ENCODE measurements at regions not wholly inside any gene's neighbourhood (a gene's known extent, or its start where the extent isn't known, plus 50 kb on each side); places are given as distances from the start of the nearest gene placed in this dataset.
"Not testable (repeated sequence)": the region's sequence is repeated elsewhere in the genome, so short reads cannot be mapped to it uniquely, and the experiment has no call there.

GRCh38 chr3:27641888-27642601, 80.1 kb downstream of the EOMES start:
- ATAC-seq (no peak), DNase-seq (no peak)
- no peaks in the 10 kb centered on the region for H3K27me3 Mint-ChIP-seq
- no peak overlapping the region for H3K4me3 Mint-ChIP-seq
- peaks cover 6% of the 10 kb centered on the region for H3K4me1 Mint-ChIP-seq
- no peaks in the 10 kb centered on the region for H3K9me3 ChIP-seq (ENCODE audit: control insufficient read depth, low read length, poor library complexity, severe bottlenecking)
- H3K36me3 Mint-ChIP-seq (ENCODE audit: low read depth): no peaks in the 10 kb centered on the region
- H3K27ac Mint-ChIP-seq: no peak overlapping the region

DNA sequence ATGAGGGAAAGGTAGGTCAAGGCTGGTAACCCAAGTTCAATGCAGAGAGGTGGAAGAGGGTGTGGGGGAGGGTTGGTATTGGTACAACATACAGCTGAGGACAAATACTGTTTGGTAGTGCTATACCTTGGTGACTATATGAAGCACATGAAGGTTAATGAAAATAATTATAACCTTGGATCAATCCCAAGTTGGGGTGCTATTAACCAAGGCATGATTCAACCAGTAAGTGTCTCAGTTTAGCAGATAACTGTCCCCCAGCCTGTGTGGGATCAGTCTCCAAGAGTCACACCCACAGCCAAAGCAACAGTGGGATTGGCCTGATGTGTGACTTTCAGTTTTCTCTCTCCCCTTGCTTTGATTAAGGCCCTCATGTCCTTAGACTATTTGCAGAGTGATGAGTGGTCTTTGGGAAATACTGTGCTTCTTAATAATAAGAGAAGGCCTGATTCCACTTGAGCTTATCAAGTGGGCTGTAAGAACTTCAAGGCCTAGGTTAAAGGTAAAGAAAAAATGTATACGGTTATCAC, 80.8 kb downstream of the EOMES start:
- ATAC-seq: no peak
- DNase-seq: no peak
- no peaks in the 10 kb centered on the region for H3K27me3 Mint-ChIP-seq

DNA sequence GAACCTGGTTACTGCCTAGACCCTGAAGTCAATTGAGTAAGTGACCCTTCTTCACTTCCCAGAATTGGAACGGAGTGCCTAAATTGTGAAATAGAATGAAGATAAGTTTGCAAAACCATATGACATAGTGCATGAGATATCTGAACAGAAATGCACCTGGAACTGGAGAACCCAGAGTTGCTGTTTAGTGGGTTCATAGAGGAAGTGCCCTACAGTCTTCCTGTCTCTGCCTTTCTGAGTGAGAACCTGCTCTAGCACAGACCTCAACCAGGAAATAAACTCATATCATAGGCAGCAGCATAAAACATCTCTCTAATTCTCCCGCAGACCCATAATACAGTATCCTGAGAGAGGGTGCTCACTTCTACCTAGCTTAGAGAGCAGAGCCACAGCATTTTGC, 82.9 kb downstream of the EOMES start:
- H3K9me3 ChIP-seq (ENCODE audit: control insufficient read depth, low read length, poor library complexity, severe bottlenecking): no peaks in the 10 kb centered on the region
- H3K27ac Mint-ChIP-seq: peak overlapping the region; percentile 57
- no peaks in the 10 kb centered on the region for H3K36me3 Mint-ChIP-seq (ENCODE audit: low read depth)
- H3K4me1 Mint-ChIP-seq: peaks cover 6% of the 10 kb centered on the region
- H3K27me3 Mint-ChIP-seq: no peaks in the 10 kb centered on the region
- ATAC-seq (peak; percentile 96), DNase-seq (no peak)
- H3K4me3 Mint-ChIP-seq: peak overlapping the region; percentile 70

More for the DNA sequence above, 80.8 kb downstream of the EOMES start:
- no peaks in the 10 kb centered on the region for H3K9me3 ChIP-seq (ENCODE audit: control insufficient read depth, low read length, poor library complexity, severe bottlenecking)
- Mint-ChIP-seq H3K27ac (no peak overlapping the region), H3K36me3 (ENCODE audit: low read depth) (no peaks in the 10 kb centered on the region), H3K4me1 (peaks cover 6% of the 10 kb centered on the region), H3K4me3 (no peak overlapping the region)

DNA sequence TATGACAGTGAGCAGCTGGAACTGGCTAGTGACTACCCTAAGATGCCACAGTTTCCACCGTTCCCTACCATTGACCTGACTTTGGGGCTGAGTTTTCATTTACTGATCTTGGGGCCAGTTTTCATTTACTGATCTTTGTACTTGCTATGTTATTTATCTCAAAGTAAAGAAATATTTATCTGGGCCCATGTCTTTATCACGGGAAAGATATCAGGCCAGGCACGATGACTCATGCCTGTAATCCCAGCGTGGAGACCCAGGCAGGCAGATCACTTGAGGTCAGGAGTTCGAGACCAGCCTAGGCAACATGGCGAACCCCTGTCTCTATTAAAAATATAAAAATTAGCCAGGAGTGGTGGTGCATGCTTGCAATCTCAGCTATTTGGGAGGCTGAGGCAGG, 83.5 kb downstream of the EOMES start:
- ATAC-seq (no peak), DNase-seq (no peak)
- H3K27ac Mint-ChIP-seq: peak overlapping the region; percentile 57
- H3K9me3 ChIP-seq (ENCODE audit: control insufficient read depth, low read length, poor library complexity, severe bottlenecking): no peaks in the 10 kb centered on the region
- H3K27me3 Mint-ChIP-seq: no peaks in the 10 kb centered on the region
- peaks cover 6% of the 10 kb centered on the region for H3K4me1 Mint-ChIP-seq
- H3K4me3 Mint-ChIP-seq: no peak overlapping the region
- H3K36me3 Mint-ChIP-seq (ENCODE audit: low read depth): no peaks in the 10 kb centered on the region

DNA sequence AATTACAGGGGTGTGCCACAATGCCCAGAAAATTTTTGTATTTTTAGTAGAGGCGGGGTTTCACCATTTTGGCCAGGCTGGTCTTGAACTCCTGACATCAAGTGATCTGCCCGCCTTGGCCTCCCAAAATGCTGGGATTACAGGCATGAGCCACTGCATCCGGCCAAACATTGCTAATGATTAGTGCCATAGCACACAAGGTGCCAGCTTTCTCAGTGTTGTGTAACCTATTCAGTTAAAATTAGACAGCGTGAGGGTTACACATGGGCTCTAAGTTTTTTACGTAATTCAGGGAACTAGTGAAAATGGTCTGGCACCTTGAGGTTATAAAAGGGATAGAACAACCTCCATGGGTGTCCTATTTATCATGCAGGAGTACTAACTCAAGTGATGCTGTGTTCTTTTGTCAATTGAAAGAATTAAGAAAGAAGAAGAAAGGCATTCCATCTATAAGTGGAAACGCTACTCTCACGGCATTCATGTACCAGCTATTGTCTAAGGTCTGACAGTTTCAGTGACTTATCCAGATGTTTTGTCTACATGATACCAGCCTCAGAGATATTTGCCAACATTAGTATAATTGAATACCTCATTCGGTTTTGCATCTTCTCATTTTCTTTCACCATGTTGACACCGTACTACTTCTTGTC, 84.7 kb downstream of the EOMES start:
- Mint-ChIP-seq H3K4me3 (no peak overlapping the region), H3K36me3 (ENCODE audit: low read depth) (peaks cover 4% of the 10 kb centered on the region), H3K27me3 (no peaks in the 10 kb centered on the region), H3K4me1 (peaks cover 13% of the 10 kb centered on the region), H3K27ac (no peak overlapping the region)
- DNase-seq: no peak
- no peak for ATAC-seq
- H3K9me3 ChIP-seq (ENCODE audit: control insufficient read depth, low read length, poor library complexity, severe bottlenecking): no peaks in the 10 kb centered on the region

DNA sequence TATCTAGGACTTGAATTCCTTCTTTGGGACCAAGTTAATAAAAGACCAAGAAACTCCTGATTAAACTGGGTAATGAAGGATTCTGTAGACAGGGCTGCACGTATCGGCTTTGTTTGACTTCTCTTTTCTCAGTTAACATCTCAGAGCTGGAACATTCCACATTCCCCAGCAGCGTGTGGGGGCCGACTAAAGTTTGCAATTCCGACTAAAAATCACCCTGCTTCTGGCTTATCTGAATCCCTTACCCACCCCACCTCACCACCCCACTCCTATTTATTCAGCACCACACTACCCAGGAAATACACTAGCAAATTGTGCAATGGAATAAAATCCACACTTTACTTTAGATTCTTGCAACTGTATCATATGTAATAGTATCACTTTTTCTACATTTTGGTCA, 87.1 kb downstream of the EOMES start:
- ATAC-seq; H3K27me3 Mint-ChIP-seq; H3K36me3 Mint-ChIP-seq (ENCODE audit: low read depth); H3K27ac Mint-ChIP-seq; DNase-seq; H3K9me3 ChIP-seq (ENCODE audit: control insufficient read depth, low read length, poor library complexity, severe bottlenecking); H3K4me3 Mint-ChIP-seq: not testable (repeated sequence)
- peaks cover 13% of the 10 kb centered on the region for H3K4me1 Mint-ChIP-seq

- peak in 1 of 3 donors; percentile 15 for DNase-seq
- Mint-ChIP-seq H3K4me1 (peaks cover 10% of the 10 kb centered on the region), H3K4me3 (peak overlapping the region; percentile 100), H3K27ac (peak overlapping the region; percentile 99), H3K36me3 (ENCODE audit: low read depth) (peaks cover 6% of the 10 kb centered on the region), H3K27me3 (no peaks in the 10 kb centered on the region)
- no peaks in the 10 kb centered on the region for H3K9me3 ChIP-seq (ENCODE audit: control insufficient read depth, low read length, poor library complexity, severe bottlenecking)
- peak; percentile 66 for ATAC-seq
These were observed 88.9 kb downstream of the EOMES start for GRCh38 chr3:27633224-27633545.

- peak; percentile 90 for ATAC-seq
- H3K27ac Mint-ChIP-seq: peak overlapping the region; percentile 99
- peaks cover 6% of the 10 kb centered on the region for H3K36me3 Mint-ChIP-seq (ENCODE audit: low read depth)
- H3K4me3 Mint-ChIP-seq: peak overlapping the region; percentile 100
- peaks cover 13% of the 10 kb centered on the region for H3K4me1 Mint-ChIP-seq
- no peaks in the 10 kb centered on the region for H3K27me3 Mint-ChIP-seq
- peak; percentile 29 to 35 (median 30) for DNase-seq
- H3K9me3 ChIP-seq (ENCODE audit: control insufficient read depth, low read length, poor library complexity, severe bottlenecking): no peaks in the 10 kb centered on the region
These were observed 89.5 kb downstream of the EOMES start for GRCh38 chr3:27632431-27633223.

- no peak overlapping the region for H3K4me3 Mint-ChIP-seq
- H3K36me3 Mint-ChIP-seq (ENCODE audit: low read depth): peaks cover 6% of the 10 kb centered on the region
- H3K27me3 Mint-ChIP-seq: no peaks in the 10 kb centered on the region
- no peaks in the 10 kb centered on the region for H3K9me3 ChIP-seq (ENCODE audit: control insufficient read depth, low read length, poor library complexity, severe bottlenecking)
- no peak overlapping the region for H3K27ac Mint-ChIP-seq
- peaks cover 14% of the 10 kb centered on the region for H3K4me1 Mint-ChIP-seq
- ATAC-seq (no peak), DNase-seq (no peak)
These were observed 91.2 kb downstream of the EOMES start for GRCh38 chr3:27630885-27631284.

DNA sequence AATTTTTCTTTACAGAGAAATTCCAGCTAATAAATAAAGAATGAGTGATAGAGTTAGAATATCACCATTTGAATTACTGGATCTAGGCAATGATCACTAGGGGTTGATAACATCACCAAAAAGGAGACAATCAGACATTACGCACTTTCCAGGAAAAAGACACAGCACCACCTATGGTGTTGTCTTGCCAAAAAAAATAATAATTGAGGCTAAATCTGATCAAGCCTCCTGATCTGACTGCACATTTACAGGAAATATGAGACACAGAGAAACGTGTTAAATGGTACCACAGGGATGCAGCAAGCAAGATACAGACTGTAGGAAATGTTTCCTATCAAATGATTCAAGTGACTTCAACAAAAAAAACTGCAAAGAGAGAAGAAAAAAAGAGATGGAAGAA, 92.8 kb downstream of the EOMES start:
- no peaks in the 10 kb centered on the region for H3K9me3 ChIP-seq (ENCODE audit: control insufficient read depth, low read length, poor library complexity, severe bottlenecking)
- Mint-ChIP-seq H3K27me3 (no peaks in the 10 kb centered on the region), H3K36me3 (ENCODE audit: low read depth) (peaks cover 6% of the 10 kb centered on the region), H3K27ac (no peak overlapping the region), H3K4me1 (peaks cover 18% of the 10 kb centered on the region), H3K4me3 (no peak overlapping the region)
- DNase-seq: no peak
- ATAC-seq: no peak

DNA sequence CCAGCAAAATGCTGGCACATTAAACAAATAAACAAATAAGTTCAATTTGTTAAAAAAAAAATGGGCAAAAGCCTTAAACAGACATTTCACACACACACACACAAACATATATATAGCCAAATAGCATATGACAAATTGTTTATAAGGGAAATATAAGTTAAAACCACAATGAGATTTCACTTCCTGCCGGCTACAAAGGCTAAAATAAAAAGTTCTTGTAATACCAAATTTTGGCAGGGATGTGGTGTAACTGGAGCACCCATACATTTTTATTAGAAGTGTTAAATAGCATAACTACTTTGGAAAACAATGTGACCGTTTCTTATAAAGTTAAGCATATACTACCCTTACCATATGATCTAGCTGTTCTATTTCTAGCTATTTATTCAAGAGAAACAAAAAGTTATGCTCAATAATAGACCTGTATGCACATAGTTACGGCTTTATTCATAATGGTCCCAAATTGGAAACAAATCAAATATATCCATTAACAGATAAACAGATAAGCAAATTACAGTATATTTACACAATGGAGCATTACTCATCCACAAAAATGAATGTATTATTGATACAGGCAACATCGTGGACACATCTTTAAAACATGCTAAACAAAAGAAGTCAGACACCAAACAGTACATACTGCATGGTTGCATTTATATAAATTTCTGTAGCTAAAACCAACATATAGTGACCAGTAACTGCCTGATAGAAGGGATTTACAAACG, 93.9 kb downstream of the EOMES start:
- Mint-ChIP-seq H3K27ac (peak overlapping the region; percentile 71), H3K4me1 (peaks cover 15% of the 10 kb centered on the region), H3K36me3 (ENCODE audit: low read depth) (peaks cover 5% of the 10 kb centered on the region), H3K4me3 (no peak overlapping the region), H3K27me3 (no peaks in the 10 kb centered on the region)
- no peak for ATAC-seq
- no peaks in the 10 kb centered on the region for H3K9me3 ChIP-seq (ENCODE audit: control insufficient read depth, low read length, poor library complexity, severe bottlenecking)
- DNase-seq: no peak

DNA sequence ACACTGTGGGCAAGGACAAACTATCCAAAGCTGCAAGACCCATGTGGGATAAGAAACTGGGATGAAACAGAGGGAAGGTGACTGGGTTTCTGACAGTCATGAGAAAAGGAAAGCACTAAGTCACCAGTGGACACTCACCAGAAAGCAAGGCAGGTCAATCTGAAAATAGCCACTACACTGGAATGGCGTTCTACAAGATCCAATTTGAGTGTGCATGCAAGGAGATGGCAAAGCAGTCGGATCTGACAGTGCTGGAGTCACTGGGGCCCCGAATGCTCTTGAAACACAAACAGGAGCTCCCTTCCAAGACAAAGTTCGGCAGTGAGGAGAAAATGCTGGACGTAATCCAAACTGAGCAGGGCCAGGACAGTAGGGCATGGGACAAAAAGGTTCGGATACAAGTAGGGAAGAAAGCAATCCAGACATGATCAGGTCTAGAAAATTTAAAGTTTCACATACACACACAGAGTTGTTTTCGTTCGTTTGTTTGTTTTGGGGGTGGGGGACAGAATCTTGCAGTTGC, 95.5 kb downstream of the EOMES start:
- DNase-seq (no peak), ATAC-seq (no peak)
- Mint-ChIP-seq H3K27me3 (no peaks in the 10 kb centered on the region), H3K36me3 (ENCODE audit: low read depth) (peaks cover 2% of the 10 kb centered on the region), H3K27ac (peak overlapping the region; percentile 71), H3K4me3 (no peak overlapping the region), H3K4me1 (peaks cover 11% of the 10 kb centered on the region)
- no peaks in the 10 kb centered on the region for H3K9me3 ChIP-seq (ENCODE audit: control insufficient read depth, low read length, poor library complexity, severe bottlenecking)

DNA sequence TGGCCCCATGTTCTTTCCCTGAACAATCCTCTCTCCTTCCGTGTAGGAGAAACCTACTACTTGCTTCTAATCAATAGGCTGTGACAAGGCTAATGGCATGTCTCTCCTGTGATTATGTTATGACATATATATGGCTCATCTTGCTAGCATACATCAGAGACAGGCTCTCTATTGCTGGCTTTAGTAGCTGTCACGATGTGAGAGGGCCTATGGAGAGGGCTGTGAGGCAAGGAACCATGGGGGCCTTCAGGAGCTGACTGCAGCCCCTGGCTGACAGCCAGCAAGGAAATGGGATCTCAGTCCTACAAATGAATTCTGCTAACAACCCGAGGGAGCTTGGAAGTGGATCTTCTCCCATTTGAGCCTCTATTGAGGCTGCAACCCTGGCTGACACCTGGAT, 96.3 kb downstream of the EOMES start:
- no peaks in the 10 kb centered on the region for H3K9me3 ChIP-seq (ENCODE audit: control insufficient read depth, low read length, poor library complexity, severe bottlenecking)
- H3K4me1 Mint-ChIP-seq: peaks cover 11% of the 10 kb centered on the region
- H3K36me3 Mint-ChIP-seq (ENCODE audit: low read depth): peaks cover 2% of the 10 kb centered on the region
- no peak overlapping the region for H3K4me3 Mint-ChIP-seq
- no peaks in the 10 kb centered on the region for H3K27me3 Mint-ChIP-seq
- no peak for DNase-seq
- no peak for ATAC-seq
- H3K27ac Mint-ChIP-seq: no peak overlapping the region
